GM21447 (cell line): ENCODE measurements at regions not wholly inside any gene's neighbourhood (a gene's known extent, or its start where the extent isn't known, plus 50 kb on each side); places are given as distances from the start of the nearest gene placed in this dataset.

Source experiments
- ATAC-seq: cut with Tn5 transposase; IDR thresholded peaks from one replicate; pipeline ENCODE4 v1.9.1; 2021; ENCODE audit not compliant: unreplicated experiment

DNA sequence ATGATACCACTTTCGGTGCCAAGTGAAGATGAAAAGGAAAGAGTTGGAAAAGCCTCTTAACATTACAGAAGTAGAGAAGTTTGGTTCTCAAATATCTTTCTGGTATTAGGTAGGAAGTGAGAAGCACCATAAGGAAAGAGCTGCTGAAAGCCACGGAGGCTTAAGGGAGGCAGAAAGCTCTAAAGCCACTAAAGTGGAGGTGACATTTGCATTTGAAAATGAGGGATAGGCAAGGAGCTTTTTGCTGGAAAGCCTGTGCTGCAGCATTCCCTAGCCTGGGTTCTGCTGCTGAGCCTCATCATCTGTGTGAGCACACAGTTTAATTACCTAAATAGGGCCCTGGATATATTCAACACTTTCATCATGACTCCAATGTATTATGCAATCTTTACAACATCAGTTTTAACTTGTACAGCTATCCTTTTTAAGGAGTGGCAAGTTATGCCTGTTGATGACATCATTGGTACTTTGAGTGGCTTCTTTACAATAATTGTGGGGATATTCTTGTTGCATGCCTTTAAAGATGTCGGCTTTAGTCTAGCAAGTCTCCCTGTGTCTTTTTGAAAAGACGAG is 315.4 kb downstream of the RBM26 start:
- no peak for ATAC-seq

GRCh38 chr13:79084802-79085424 is 321.1 kb downstream of the RBM26 start:
- no peak for ATAC-seq

DNA sequence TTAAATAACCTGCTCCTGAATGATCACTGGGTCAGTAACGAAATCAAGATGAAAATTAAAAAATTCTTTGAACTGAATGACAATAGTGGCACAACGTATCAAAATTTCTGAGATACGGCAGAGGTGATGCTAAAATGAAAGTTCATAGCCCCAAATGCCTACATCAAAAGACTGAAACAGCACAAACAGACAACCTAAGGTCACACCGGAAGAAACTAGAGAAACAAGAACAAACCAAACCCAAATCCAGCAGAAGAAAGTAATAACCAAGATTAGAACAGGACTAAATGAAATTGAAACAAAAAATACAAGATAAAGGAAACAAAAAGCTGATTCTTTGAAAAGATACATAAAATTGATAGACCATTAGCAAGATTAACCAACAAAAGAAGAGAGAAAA is 324.1 kb downstream of the RBM26 start:
- ATAC-seq: no peak

GRCh38 chr13:79079351-79079839 is 326.7 kb downstream of the RBM26 start:
- ATAC-seq: no peak

GRCh38 chr13:79075703-79076102 is 330.4 kb downstream of the RBM26 start:
- ATAC-seq: no peak

- peak; percentile 73 for ATAC-seq
These were observed 335.6 kb downstream of the RBM26 start for GRCh38 chr13:79070343-79070974.

DNA sequence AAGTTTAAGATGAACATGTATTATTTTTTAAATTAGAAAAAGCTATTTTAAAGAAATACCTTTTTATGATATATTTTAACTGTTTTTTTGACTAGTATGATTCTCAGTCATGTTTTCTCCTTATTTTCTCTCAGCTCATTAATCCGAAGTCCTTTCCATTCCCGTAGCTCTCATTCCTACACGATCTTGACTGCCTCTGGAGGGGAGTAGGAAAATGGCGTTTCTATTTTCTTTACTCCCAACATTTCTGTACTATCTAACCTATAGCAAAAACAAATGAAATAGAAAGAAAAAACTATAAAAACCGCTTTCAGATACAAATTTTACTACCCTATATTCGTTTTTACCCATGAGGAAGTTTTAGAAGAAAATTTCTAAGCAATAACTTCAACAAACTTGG is 343.8 kb downstream of the RBM26 start:
- ATAC-seq: no peak

DNA sequence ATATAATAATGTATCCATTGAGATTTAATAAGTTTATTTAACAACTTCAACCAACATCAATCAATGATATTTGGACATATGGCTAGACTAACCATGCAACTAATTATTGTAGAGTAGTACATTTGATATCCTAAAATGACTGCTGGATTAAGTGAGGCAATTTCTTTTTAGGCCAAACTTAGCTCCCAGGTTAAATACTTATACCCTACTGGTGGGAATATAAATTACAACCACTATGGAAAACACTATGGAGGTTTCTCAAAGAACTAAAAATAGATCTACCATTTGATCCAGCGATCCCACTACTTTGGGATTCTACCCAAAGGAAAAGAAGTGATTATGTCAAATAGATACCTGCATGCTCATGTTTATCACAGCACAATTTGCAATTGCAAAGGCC is 345.8 kb downstream of the RBM26 start:
- ATAC-seq: no peak

- no peak for ATAC-seq
These were observed 349.3 kb downstream of the RBM26 start for GRCh38 chr13:79056706-79057105.

DNA sequence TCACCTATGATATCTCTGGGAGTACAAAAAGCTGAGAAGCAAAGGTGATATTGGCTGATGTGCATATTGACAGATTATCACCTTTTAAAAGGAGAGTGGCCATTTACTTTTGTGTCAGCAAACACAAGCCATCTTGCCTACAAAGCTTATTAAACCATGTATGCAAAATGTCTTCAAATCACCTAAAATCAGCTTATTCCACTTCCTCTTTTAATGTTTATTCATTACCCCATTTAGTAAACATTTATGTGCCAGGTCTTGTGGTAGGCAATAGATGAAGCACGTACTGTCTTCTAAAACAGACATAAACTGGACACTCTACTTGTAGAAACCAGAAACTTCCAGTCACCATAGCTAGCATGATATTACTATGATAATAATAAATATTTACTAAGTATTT is 354.6 kb downstream of the RBM26 start:
- no peak for ATAC-seq

DNA sequence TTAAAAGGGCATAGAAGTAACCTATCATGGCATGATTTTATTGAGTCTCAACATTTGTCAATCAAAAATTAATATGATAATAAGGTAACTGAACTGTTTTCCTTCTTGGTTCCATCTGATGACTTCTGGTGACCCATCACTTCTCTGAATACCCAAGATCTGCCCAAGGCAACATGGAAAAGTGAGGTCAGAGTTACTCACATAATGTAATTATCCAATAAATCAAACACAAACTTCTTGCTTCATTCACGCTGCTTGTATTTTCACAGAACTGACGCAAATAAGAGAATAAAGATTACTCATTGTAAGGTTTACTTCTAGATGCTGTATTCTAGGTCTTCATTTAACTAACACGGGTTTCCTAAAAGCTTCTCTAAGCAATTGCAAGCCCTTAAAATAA is 361.6 kb downstream of the RBM26 start:
- no peak for ATAC-seq

GRCh38 chr13:79043208-79043607 is 362.8 kb downstream of the RBM26 start:
- no peak for ATAC-seq

- ATAC-seq: no peak
These were observed 368.9 kb downstream of the RBM26 start for GRCh38 chr13:79037197-79037596.

DNA sequence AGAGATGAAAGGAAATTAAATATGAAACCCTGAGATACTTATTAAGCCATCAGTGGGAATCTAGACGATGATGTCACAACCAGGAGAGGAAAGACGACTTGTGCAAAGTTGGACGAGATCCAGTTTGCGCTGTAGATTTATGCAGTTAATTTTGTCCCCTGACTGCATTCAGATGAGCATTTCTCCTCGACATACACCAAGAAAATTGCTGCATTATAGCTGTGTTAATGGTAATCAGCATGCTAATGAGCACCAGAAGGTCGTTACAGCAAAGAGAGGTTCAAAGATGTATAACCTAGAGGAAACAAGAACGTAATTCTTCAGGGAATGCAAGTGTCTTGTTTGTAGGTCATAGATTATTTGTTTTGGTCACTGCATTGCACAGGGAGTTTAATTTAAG is 371.7 kb downstream of the RBM26 start:
- no peak for ATAC-seq

DNA sequence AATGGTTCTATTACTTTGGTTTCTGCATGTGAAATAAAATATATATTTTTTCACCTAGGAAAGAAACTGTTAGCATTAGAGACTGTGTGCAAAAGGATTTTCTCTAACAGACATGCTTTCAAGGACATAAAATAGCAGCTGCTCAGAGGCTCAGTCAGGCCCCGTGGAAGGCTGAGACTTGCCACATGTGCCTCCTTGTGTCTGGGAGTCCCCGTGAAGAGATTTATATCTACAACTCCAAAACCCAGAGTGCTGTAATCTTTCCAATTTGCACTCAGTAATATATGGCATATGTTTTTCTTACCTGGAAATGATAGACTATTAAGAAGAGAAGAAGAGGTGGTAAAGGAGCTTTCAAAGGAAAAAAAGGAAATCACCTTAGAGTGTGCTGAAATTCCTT is 371.6 kb upstream of the OBI1 start:
- no peak for ATAC-seq

DNA sequence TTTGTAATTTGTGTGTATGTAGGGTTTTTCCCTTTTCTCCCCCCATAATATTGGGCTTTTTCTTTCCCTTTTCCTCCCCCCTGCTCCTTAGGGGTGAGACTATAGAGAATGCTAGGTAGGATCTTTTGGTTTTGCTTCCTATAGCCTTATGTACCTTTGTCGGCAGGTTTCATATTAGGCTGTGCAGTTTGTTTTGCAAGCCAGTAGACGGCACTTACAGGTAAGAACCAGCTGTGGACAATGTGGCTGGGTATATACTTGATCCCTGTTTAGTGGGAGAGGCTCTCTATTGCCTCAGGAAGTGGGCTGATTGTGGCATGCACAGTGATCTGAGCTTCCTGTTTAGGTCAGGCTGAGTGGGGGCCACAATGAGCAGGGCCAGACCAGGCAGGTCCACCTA is 359.2 kb upstream of the OBI1 start:
- no peak for ATAC-seq

DNA sequence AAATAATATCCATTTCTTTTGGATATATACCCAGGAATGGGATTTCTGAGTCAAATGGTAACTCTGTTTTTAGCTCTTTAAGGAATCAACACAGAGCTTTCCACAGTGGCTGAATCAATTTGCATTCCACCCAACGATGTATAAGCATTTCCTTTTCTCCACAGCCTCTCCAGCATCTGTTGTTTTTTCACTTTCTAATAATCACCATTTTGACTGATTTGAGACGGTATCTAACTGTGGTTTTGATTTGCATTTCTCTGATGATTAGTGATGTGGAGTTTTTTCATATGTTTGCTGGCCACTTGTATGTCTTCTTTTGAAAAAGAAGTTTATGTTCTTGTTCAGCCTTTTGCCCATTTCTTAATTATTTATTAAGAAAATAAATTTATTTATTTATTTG is 352.2 kb upstream of the OBI1 start:
- peak; percentile 50 for ATAC-seq

DNA sequence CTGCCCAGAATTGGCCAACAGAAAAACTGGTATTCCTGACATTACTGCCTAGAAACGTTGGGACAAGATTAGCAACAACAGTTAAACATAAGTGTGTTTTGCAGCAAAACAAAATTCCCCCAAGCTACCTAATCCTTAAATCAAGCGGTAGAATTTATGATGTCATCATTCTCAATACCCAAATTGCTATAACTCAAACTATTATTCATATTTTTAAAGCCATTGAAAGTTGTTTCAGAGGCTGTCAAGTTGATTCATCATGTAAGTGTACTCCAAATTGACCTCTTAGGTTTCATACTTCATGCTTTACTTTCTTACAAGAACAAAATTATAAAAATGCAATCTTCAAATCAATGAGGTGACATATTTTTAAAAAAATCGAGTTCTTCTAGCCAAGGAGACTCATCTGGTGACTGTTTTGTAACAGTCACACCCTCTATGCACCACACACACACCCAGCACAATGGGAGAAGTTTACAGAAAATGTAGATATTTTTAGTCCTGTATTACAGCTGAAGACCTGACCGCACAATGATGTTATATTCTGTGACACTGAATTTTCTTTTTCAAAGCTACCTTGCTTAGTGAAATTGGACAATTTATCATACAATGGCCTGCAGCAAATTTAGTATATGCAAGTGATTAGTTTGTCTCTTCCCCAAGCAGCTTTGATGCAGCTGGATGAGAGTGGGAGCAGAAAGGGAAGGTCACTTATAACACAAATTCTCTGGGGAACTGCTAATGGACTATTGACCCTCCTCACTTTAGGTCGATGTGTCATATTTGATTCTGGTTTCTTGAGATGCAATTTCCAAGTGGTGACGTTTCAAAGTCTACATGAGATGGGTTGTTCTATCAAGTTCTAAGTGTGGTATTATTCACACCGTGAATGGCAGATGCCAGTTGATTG is 345.3 kb upstream of the OBI1 start:
- no peak for ATAC-seq

DNA sequence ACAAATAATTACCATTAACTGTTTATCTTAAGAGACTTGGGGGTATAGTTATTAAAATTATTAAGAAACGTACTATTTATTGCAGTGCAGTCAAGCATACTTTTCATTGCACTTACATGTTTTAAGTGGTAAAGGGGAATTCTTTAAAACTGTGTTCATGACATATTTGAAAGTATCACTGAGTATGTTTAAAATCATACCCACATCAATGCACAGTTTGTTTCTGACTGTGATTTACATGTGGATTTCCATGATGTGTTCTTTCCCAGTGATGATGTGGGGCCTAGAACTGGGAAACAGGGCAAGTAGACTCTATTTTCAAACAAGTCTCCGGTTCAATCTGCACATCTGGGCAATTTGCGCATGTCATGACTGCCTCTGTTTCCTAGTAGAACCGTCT is 340.5 kb upstream of the OBI1 start:
- ATAC-seq: no peak

DNA sequence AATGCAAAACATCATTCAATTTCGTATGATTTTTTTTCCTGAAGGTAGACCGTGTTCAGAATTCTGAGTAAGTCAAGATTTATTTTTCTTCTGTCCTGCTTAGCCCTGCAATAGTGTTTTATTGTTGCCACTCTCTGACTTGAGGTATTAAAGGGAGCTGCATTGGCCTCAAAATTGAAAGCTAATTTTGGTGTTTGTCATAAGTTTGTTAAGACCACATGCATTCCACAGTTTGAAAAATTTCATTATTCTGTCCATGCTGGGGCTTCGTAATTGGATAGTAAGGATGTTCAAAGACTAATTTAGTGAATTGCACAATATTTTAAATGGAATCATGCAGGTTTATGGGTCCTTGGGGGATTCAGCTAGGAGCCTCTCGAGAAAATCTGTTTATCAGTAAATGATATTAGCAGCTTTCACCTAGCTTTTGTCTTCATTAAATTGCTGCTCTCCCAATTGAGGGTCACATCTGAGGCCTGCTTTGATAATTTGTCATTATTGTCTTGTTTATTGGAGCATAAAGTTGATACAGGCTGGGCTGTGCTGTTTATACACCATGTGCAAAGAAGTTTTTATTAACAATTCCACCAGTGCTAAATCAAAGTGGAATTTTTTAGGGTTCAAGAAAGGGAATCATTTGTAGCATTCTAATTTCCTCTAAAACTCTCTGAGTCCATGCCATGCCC is 339.8 kb upstream of the OBI1 start:
- ATAC-seq: no peak
